Adrenal gland (tissue), 9 donors: ENCODE measurements at regions not wholly inside any gene's neighbourhood (a gene's known extent, or its start where the extent isn't known, plus 50 kb on each side); places are given as distances from the start of the nearest gene placed in this dataset.

Source experiments
- DNase-seq, 7 donors: peaks; one replicate each; pipeline ENCODE4 v3.0.0-alpha.2; 2019 to 2020
- H3K27ac ChIP-seq, 5 donors: fragments of 200-600 bp; sonication (generic) in 4 of 5; 1 replicate in 3 of 5; 2 replicates in 2 of 5; pipeline versions ENCODE4 v1.5.1 to v1.8.0; 2016 to 2020; ENCODE audit warnings: mild to moderate bottlenecking in 1 of 5
- H3K27me3 ChIP-seq: fragments of 200-600 bp; 2 replicates; pipeline ENCODE4 v1.8.0; 2021
- H3K36me3 ChIP-seq, 2 donors: fragments of 200-600 bp; replicated peaks in 1 of 2; 1 replicate in 1 of 2; 2 replicates in 1 of 2; pipeline versions ENCODE4 v1.5.1 to v1.8.0; 2018 to 2022
- H3K4me1 ChIP-seq, 2 donors: fragments of 200-600 bp; replicated peaks in 1 of 2; 1 replicate in 1 of 2; 2 replicates in 1 of 2; pipeline versions ENCODE4 v1.5.1 to v1.8.0; 2018 to 2021
- H3K4me3 ChIP-seq, 4 donors: fragments of 200-600 bp; sonication (generic) in 3 of 4; one replicate each; pipeline ENCODE4 v1.5.1; 2016 to 2018
- H3K9me3 ChIP-seq, 3 donors: fragments of 200-600 bp; sonication (generic) in 1 of 3; replicated peaks in 1 of 3; 1 replicate in 2 of 3; 2 replicates in 1 of 3; pipeline versions ENCODE4 v1.5.1 to v1.8.0; 2016 to 2021
- POLR2A ChIP-seq, 2 donors: fragments of 450-650 bp; IDR thresholded peaks; one replicate each; pipeline ENCODE4 v1.6.1; 2017; ENCODE audit warnings: antibody characterized with exemption in 2 of 2, mild to moderate bottlenecking in 2 of 2, moderate library complexity in 1 of 2
- WGBS, 4 donors: extraction: QIAGEN DNeasy Blood & Tissue Kit in 2 of 4; methylation state at CpG; one replicate each; pipeline versions ENCODE4 v1.1.5 to v1.1.7; 2013 to 2017; 5-methylcytosine and 5-hydroxymethylcytosine counted together
- intact Hi-C, 2 donors: fragments of 100-400 bp; cut with DNase I; formaldehyde crosslinking; loops; one replicate each; pipeline versions ENCODE4 v1.14.1 to v1.15.0; 2022 to 2023
- TF ChIP-seq, protein P1 (sequence below), 6 experiments: fragments of 450-650 bp in 4 of 6; fragments of 200-600 bp in 2 of 6; sonication (generic) in 1 of 6; IDR thresholded peaks; 1 replicate in 5 of 6; 2 replicates in 1 of 6; pipeline versions ENCODE4 v1.5.1 to v1.8.0; 2016 to 2021; ENCODE audit warnings: antibody characterized with exemption in 6 of 6, mild to moderate bottlenecking in 2 of 6, moderate library complexity in 1 of 6
- donor health status: healthy with polysubstance abuse.
- donor health status: Bipolar disorder and iron deficiency.
- donor health status: DM: yes; HTN: yes; CAD: no.
- donor health status: DM: no; HTN: no; CAD: no.
- donor health status: DM: no; HTN: no; CAD: no.

DNA sequence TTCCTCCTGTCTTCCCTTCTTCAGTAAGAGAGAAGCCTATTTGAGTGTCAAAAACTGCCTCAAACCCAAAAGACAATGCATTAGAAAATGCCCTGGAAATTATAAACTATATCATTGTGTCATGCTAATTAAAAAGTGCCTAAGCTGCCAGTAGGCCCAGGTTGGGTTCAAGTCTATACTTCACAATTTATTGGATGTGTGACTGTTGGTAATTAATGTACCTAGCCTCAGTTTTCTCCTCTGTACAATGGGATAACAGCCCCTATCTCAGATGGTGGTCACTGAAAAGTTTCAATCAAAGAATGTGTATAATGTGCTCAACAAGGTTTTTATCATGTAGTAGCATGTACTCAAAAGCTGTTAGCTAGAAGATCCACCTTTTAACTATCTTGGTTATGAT, 246.9 kb upstream of the DUSP10 start:
- TF ChIP-seq POLR2A (IDR thresholded peaks at IDR 0.05) = no peak
- TF ChIP-seq, protein P1, sequence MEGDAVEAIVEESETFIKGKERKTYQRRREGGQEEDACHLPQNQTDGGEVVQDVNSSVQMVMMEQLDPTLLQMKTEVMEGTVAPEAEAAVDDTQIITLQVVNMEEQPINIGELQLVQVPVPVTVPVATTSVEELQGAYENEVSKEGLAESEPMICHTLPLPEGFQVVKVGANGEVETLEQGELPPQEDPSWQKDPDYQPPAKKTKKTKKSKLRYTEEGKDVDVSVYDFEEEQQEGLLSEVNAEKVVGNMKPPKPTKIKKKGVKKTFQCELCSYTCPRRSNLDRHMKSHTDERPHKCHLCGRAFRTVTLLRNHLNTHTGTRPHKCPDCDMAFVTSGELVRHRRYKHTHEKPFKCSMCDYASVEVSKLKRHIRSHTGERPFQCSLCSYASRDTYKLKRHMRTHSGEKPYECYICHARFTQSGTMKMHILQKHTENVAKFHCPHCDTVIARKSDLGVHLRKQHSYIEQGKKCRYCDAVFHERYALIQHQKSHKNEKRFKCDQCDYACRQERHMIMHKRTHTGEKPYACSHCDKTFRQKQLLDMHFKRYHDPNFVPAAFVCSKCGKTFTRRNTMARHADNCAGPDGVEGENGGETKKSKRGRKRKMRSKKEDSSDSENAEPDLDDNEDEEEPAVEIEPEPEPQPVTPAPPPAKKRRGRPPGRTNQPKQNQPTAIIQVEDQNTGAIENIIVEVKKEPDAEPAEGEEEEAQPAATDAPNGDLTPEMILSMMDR (IDR thresholded peaks at IDR 0.05) = no peak

GRCh38 chr1:221987860-221988520, 246.1 kb upstream of the DUSP10 start:
- 57 to 68% (median 62%) methylated on average over 6 of the region's 6 CpGs for WGBS, 4 donors
- Histone ChIP-seq H3K27me3 (no peaks in the 10 kb centered on the region), H3K4me1 (no peaks in the 10 kb centered on the region), H3K36me3 (no peaks in the 10 kb centered on the region), H3K27ac (no peak overlapping the region), H3K4me3 (no peak overlapping the region), H3K9me3 (no peaks in the 10 kb centered on the region)
- no peak for TF ChIP-seq POLR2A (IDR thresholded peaks at IDR 0.05)
- TF ChIP-seq, protein P1 (IDR thresholded peaks at IDR 0.05) = no peak
- intact Hi-C loops = no loop called here
- no peak for DNase-seq

More for the DNA sequence above, 246.9 kb upstream of the DUSP10 start:
- intact Hi-C loops = no loop called here
- Histone ChIP-seq H3K4me1 (no peaks in the 10 kb centered on the region), H3K4me3 (no peak overlapping the region), H3K9me3 (no peaks in the 10 kb centered on the region), H3K27me3 (no peaks in the 10 kb centered on the region), H3K36me3 (no peaks in the 10 kb centered on the region), H3K27ac (no peak overlapping the region)
- DNase-seq = no peak

DNA sequence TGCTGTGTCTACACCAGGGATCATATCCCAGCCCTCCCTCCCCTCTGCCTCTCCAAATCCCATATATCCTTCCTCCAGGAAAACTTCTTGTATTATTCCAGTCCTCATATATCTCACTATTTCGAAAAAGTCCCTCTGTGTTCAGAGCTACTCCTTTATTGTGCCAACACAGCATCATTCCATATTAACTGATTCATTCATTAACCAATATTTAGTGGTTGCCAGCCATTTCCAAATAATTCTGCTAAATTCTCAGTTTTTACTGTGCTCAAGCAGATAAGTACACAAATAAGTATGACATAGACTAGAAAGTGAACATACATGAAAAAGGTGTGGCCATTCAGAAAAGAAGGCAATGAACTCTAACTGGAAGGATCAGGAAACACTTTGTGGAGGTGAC, 241.6 kb upstream of the DUSP10 start:
- TF ChIP-seq, protein P1 (IDR thresholded peaks at IDR 0.05) = no peak
- TF ChIP-seq POLR2A (IDR thresholded peaks at IDR 0.05) = no peak
- no peak for DNase-seq
- Histone ChIP-seq H3K27ac (no peak overlapping the region), H3K4me3 (no peak overlapping the region), H3K36me3 (no peaks in the 10 kb centered on the region), H3K27me3 (no peaks in the 10 kb centered on the region), H3K4me1 (no peaks in the 10 kb centered on the region), H3K9me3 (no peaks in the 10 kb centered on the region)
- WGBS, 4 donors = 52 to 77% (median 69%) methylated on average over 1 of the region's 1 CpG
- intact Hi-C loops = no loop called here

DNA sequence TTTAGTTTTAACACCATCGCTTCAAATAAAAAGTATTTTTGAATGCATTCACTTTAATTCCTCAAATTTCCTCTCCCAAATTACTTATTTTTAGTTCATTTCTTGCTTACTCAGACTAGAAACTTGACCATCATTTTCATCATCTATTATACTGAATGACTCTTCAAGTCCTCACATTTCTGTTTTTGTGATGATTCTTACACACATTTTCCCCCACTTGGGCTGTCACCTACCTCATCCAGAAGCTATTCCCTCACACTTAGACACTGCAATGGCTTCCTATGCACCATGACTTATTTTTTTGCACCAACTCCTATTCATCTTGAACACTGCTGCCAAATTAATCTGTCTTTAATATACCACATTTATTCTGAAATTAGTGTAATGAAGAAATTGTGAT, 239.6 kb upstream of the DUSP10 start:
- Histone ChIP-seq H3K27me3 (no peaks in the 10 kb centered on the region), H3K9me3 (no peaks in the 10 kb centered on the region), H3K4me1 (no peaks in the 10 kb centered on the region), H3K27ac (no peak overlapping the region), H3K4me3 (no peak overlapping the region), H3K36me3 (no peaks in the 10 kb centered on the region)
- no peak for DNase-seq
- intact Hi-C loops = no loop called here
- TF ChIP-seq, protein P1 (IDR thresholded peaks at IDR 0.05) = no peak
- no peak for TF ChIP-seq POLR2A (IDR thresholded peaks at IDR 0.05)
- 83 to 100% (median 92%) methylated on average over 1 of the region's 1 CpG for WGBS, 4 donors
